Mesodermal cell (in vitro differentiated cells): ENCODE measurements at regions not wholly inside any gene's neighbourhood (a gene's known extent, or its start where the extent isn't known, plus 50 kb on each side); places are given as distances from the start of the nearest gene placed in this dataset.

Experiments used
- H3K27ac ChIP-seq: 2 replicates; pipeline ENCODE4 v1.7.0; 2013; ENCODE audit warnings: mild to moderate bottlenecking, low read depth, low read length, moderate library complexity; ENCODE audit not compliant: severe bottlenecking
- H3K36me3 ChIP-seq: 2 replicates; pipeline ENCODE4 v1.7.1; 2013; ENCODE audit warnings: mild to moderate bottlenecking, low read length, moderate library complexity; ENCODE audit not compliant: control insufficient read depth, insufficient read depth
- H3K4me1 ChIP-seq: one replicate; pipeline ENCODE4 v1.7.1; 2013; ENCODE audit warnings: mild to moderate bottlenecking, low read length; ENCODE audit not compliant: insufficient read depth, control insufficient read depth, poor library complexity, severe bottlenecking
- H3K4me3 ChIP-seq: 2 replicates; pipeline ENCODE4 v1.7.0; 2013; ENCODE audit warnings: low read length, control low read depth, mild to moderate bottlenecking; ENCODE audit not compliant: insufficient read depth, poor library complexity, severe bottlenecking; ENCODE audit errors: extremely low read depth
- H3K9me3 ChIP-seq: 2 replicates; pipeline ENCODE4 v1.7.1; 2013; ENCODE audit warnings: mild to moderate bottlenecking, low read length, moderate library complexity; ENCODE audit not compliant: control insufficient read depth
- whole genome bisulfite sequencing, 2 experiments: methylation state at CpG; one replicate each; pipeline ENCODE4 v1.1.5; 2013; ENCODE audit warnings: missing lambda C conversion rate in 2 of 2; ENCODE audit not compliant: insufficient coverage in 2 of 2; 5-methylcytosine and 5-hydroxymethylcytosine counted together

- no peaks in the 10 kb centered on the region for H3K36me3 ChIP-seq
- H3K27ac ChIP-seq, result no peak overlapping the region
- no peak overlapping the region for H3K4me3 ChIP-seq
- H3K4me1 ChIP-seq, result no peaks in the 10 kb centered on the region
- no peaks in the 10 kb centered on the region for H3K9me3 ChIP-seq
Measured at GRCh38 chr11:112599265-112599664, 338.6 kb upstream of the PLET1 start.

- H3K27ac ChIP-seq, result no peak overlapping the region
- no peaks in the 10 kb centered on the region for H3K36me3 ChIP-seq
- 88 to 98% methylated on average over 4 of the region's 5 CpGs for WGBS, 2 experiments
- no peak overlapping the region for H3K4me3 ChIP-seq
- no peaks in the 10 kb centered on the region for H3K9me3 ChIP-seq
- no peaks in the 10 kb centered on the region for H3K4me1 ChIP-seq
Measured at GRCh38 chr11:112599856-112600533, 339.3 kb upstream of the PLET1 start.

- no peaks in the 10 kb centered on the region for H3K4me1 ChIP-seq
- no peaks in the 10 kb centered on the region for H3K9me3 ChIP-seq
- H3K36me3 ChIP-seq, result no peaks in the 10 kb centered on the region
- no peak overlapping the region for H3K4me3 ChIP-seq
- no peak overlapping the region for H3K27ac ChIP-seq
Measured at GRCh38 chr11:112605093-112605666, 344.5 kb upstream of the PLET1 start.

- no peaks in the 10 kb centered on the region for H3K36me3 ChIP-seq
- H3K9me3 ChIP-seq, result no peaks in the 10 kb centered on the region
- no peak overlapping the region for H3K27ac ChIP-seq
- 88 to 93% methylated on average over 1 to 2 of the region's 2 CpGs for WGBS, 2 experiments
- H3K4me1 ChIP-seq, result peaks cover 13% of the 10 kb centered on the region
- H3K4me3 ChIP-seq, result no peak overlapping the region
Measured at GRCh38 chr11:112606656-112607055, 346.0 kb upstream of the PLET1 start.

- no peaks in the 10 kb centered on the region for H3K9me3 ChIP-seq
- peaks cover 29% of the 10 kb centered on the region for H3K4me1 ChIP-seq
- H3K4me3 ChIP-seq, result no peak overlapping the region
- no peaks in the 10 kb centered on the region for H3K36me3 ChIP-seq
- H3K27ac ChIP-seq, result no peak overlapping the region
- WGBS, 2 experiments, result 75 to 83% methylated on average over 2 of the region's 3 CpGs
Measured at GRCh38 chr11:112608509-112608908, 347.8 kb upstream of the PLET1 start.

- Histone ChIP-seq H3K27ac (no peak overlapping the region), H3K36me3 (no peaks in the 10 kb centered on the region), H3K4me3 (no peak overlapping the region), H3K4me1 (peaks cover 29% of the 10 kb centered on the region), H3K9me3 (no peaks in the 10 kb centered on the region)
Measured at GRCh38 chr11:112610494-112610893, 349.8 kb upstream of the PLET1 start.

GRCh38 chr11:112610996-112611750 lies 350.0 kb upstream of the NCAM1 start:
- Histone ChIP-seq H3K36me3 (no peaks in the 10 kb centered on the region), H3K27ac (no peak overlapping the region), H3K4me3 (no peak overlapping the region), H3K4me1 (peaks cover 29% of the 10 kb centered on the region), H3K9me3 (no peaks in the 10 kb centered on the region)
- WGBS, 2 experiments, result 92 to 96% methylated on average over 3 to 5 of the region's 6 CpGs

- Histone ChIP-seq H3K4me3 (no peak overlapping the region), H3K36me3 (no peaks in the 10 kb centered on the region), H3K27ac (no peak overlapping the region), H3K4me1 (peaks cover 29% of the 10 kb centered on the region), H3K9me3 (no peaks in the 10 kb centered on the region)
- 88 to 96% methylated on average over 5 to 6 of the region's 7 CpGs for WGBS, 2 experiments
Measured at GRCh38 chr11:112611771-112612170, 349.4 kb upstream of the NCAM1 start.

- no peak overlapping the region for H3K4me3 ChIP-seq
Measured at GRCh38 chr11:112612250-112612849, 348.9 kb upstream of the NCAM1 start.

GRCh38 chr11:112613051-112613972 lies 347.9 kb upstream of the NCAM1 start:
- H3K36me3 ChIP-seq, result no peaks in the 10 kb centered on the region
- no peaks in the 10 kb centered on the region for H3K9me3 ChIP-seq
- no peak overlapping the region for H3K27ac ChIP-seq
- 92 to 95% methylated on average over 6 of the region's 8 CpGs for WGBS, 2 experiments
- peaks cover 29% of the 10 kb centered on the region for H3K4me1 ChIP-seq
- H3K4me3 ChIP-seq, result no peak overlapping the region

More at GRCh38 chr11:112612250-112612849, 348.9 kb upstream of the NCAM1 start:
- no peaks in the 10 kb centered on the region for H3K9me3 ChIP-seq
- WGBS, 2 experiments, result 79 to 100% methylated on average over 1 of the region's 5 CpGs
- no peaks in the 10 kb centered on the region for H3K36me3 ChIP-seq
- H3K4me1 ChIP-seq, result peaks cover 29% of the 10 kb centered on the region
- no peak overlapping the region for H3K27ac ChIP-seq
